Astrocyte of the hippocampus (primary cell): ENCODE measurements at regions not wholly inside any gene's neighbourhood (a gene's known extent, or its start where the extent isn't known, plus 50 kb on each side); places are given as distances from the start of the nearest gene placed in this dataset.
"Not testable (repeated sequence)": the region's sequence is repeated elsewhere in the genome, so short reads cannot be mapped to it uniquely, and the experiment has no call there.

Experiments used
- DNase-seq: peaks from one replicate; pipeline ENCODE4 v3.0.0; 2011; ENCODE audit warnings: low read depth, low spot score

DNA sequence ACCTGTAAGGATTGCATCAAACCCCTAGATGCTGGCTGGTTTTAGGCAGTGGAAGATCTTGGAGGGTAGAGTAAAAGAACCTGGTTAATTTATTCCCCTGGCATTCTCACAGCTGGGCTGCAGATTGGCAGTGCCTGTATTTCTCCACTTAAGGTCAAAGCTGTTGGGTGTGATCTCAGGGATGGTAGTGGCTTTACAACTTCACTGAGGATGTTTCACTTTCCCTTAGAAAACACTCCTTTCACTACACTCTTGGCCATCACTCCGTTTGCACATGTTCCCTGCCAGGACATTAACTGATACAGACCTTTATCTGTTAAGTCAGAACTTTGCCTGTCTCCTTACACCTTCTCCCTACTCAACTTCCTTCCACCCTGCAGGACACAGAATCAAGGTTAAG is 779.1 kb upstream of the SEMA6D start:
- DNase-seq = no peak

DNA sequence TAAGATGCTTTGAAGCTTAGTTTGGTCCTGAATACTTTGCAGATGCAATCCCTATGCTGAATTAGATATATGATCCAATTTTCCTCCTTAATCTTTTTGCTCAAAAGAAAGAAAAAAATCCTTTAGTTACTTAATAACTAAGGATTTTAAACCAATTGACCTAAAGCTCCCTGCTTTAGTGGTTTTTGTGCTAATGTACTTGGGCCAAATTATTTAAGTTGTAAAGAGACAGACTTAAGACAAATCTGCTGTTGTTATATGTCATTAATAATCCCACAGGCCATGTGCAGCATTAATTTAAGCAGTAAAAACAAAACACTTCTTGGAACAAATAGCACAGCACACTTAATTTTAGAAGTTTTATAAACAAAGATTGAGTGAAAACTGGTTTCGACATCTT is 776.1 kb upstream of the SEMA6D start:
- no peak for DNase-seq

DNA sequence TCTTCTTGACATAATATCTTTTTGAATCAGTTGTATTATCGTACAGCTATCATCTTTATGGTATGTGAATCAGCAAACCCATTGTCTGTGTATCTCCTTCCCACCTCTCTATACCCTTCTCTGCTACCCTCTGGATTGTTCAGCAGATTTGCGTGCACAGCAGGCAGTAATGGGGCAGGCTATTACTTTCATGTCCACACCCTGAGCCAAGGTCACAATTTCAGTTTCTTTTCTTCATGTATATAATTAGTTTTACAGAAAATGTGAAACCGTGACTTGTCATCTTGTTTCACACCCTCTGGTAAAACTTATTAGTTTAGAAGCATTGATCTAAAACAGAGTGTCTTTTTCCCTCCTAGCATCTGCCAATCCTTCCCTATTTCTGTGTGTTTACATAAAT is 770.4 kb upstream of the SEMA6D start:
- DNase-seq = no peak

DNA sequence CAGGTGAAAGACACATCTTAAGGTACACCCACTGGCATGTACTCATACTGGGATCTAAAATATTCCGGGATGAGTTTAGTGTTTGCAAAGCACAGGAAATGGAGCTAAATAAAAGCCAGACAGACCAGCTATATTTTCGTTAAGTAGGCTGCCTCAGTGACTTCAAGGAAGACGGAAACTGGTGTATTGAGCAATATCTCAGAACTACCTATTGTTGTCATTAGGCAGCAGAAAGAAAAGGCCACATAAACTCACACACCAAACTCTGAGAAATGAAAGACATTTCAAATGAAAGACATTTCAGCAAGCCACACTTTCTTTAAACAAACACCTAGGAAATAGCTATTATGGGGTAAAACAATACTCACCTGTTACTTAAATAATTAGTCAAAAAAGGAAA is 761.7 kb upstream of the SEMA6D start:
- no peak for DNase-seq

DNA sequence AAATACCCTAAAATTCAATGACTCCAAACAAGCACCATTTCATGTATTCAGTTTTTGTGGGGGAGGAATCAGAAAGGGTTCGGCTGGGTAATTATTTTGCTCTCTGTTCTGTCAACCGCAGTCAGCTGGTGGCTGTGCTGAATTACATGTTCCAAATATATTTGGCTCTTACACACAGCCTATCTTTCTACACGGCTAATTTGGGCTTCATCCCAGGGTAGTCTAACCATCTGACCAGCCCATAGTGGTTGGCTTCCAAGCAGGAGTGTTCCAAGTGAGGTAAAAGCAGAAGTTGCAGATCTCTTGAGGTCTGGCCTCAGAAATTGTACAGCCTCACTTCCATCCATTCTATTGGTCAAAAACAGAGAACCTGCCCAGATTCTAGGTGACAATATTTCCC is 760.8 kb upstream of the SEMA6D start:
- DNase-seq = no peak

DNA sequence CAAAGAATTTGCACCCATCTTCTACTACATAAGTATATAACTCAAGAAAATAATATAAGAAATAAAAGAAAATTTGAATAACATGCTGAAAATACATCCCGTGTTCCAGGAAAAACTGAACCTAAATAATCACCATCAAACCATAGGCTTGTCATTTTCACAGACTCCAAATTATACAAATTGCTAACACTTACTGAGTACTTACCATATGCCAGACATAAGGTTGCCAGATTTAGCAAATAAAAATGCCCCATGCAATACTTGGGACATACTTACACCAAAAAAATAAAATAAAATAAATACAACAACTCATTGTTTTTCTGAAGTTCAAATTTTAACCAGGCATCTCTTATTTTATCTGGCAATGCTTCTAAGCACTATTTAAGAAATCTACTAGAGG is 760.4 kb upstream of the SEMA6D start:
- no peak for DNase-seq

DNA sequence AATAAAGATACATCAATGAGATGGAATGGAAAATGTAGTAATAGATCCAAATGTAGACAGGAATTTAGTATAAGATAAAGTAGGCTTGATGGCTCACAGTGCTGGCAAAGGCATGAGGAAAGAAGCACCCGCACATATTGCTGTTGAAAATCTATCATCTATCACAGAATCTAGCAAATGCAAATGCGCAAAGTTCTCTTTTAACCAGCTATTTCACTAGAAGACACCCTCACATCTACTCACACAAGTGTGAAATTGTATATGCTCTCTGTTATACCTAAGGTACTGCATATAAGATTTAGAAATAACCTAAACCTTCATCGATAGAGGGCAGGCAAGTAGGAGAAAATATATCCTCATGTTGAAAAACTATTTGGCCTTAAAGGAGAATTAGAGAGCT is 756.7 kb upstream of the SEMA6D start:
- DNase-seq = no peak

DNA sequence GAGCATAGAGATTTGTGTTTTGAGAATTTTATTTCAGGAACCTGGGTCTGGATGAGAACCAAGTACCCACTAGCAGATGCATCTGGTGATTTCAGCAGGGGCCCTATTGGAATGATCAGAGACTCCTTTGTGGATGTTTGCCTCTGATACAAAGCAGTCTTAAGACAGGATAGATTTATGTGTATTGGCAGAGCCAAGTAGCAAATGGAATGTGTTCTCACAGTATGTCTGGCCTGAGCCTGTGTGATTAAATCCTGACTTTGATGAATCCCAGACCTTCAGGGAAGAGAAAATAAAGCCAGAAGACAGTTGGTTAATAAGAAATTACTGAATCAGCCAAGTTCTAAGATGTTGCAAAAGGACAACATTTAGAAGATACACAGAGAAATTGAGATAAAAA is 755.5 kb upstream of the SEMA6D start:
- DNase-seq = no peak

DNA sequence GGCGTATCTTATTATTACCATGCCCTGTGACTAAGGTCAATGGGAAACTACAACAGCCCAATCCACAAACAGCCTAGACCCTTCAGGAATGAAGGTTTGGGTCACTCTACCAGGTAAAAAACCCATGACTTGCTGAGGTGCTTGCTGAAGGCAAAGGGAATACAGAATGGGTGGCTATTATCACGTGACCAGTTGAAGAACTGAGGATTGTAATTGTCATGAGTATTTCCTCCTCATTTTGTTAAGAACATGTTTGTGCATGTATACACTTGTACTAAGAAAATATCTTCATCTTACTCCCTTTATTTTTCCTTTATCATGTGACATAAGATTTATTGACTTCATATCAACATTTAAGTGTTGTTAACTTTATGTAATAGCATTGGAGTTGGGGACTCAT is 729.2 kb upstream of the SEMA6D start:
- DNase-seq = not testable (repeated sequence)

DNA sequence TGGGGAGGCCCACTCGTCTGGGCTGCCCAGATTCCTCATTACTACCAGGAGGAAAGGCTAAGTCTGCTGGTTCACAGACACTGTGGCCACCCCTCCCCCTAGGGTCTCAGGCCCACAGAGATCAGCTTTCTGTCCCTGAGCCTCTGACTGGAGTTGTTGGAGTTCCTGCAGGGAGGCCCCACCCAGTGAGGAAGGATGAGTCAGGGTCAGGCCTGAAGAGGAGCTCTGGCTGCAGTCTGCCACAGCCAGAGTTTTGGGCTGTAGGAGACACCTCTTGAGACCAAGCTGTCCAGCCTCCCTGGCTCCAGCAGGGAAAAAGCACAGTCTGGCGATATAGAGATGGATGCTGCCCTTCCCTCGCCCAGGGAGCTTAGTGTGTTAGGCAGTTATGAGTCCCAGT is 720.9 kb upstream of the SEMA6D start:
- no peak for DNase-seq

DNA sequence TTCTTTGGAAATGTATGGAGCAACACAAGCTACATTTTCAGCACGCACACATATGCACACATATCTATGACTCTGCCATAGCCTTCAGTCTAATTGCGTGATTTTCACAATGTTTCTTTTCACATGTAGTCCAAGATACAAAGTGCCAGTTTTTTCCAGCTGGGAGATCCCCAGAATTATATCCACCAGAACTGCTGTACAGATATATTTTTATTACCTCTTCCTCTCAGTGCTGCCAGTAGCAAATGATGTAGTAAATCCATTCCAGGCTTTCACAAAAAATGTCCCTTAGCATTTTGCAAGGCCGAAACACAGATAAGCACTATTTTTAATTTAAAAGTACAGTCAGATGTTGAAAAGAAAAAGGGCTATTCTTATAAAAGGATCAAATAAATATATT is 719.8 kb upstream of the SEMA6D start:
- DNase-seq = no peak

DNA sequence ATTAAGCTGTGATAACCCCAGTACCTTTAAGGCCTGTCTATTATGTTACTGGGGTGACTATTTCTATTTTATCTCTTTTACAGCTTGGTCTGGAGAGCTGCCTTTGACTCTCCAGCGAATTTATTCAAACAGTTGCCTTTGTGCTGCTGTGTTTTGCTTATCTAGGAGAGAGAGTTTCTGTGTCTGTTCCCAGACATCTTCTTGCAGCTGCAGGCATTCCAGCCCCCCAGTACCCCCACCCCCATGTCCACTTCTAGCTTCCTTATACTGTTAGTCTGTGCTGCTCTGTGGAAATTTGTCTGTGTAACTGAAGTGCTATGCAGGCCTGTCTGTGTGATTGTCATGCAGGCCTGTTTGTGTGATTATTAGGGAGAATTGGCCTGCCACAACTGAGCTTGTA is 713.7 kb upstream of the SEMA6D start:
- DNase-seq = no peak

DNA sequence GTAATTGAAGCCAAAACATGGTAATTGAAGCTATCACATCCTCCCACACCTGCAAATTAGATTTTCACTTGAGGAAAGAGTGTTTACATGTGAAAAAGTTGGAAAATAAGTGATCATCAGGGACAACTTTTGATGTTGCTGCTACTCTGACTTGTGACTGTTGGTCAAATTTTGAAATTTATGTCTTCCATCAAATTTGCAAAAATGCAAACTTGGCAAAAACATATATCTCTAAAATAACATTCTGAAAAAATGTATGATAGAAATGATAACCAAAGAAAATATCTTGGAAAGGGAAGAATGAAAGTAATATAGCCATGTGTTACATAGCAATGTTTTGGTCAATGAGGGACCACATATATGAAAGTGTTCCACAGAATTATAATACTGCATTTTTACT is 703.9 kb upstream of the SEMA6D start:
- DNase-seq = no peak

DNA sequence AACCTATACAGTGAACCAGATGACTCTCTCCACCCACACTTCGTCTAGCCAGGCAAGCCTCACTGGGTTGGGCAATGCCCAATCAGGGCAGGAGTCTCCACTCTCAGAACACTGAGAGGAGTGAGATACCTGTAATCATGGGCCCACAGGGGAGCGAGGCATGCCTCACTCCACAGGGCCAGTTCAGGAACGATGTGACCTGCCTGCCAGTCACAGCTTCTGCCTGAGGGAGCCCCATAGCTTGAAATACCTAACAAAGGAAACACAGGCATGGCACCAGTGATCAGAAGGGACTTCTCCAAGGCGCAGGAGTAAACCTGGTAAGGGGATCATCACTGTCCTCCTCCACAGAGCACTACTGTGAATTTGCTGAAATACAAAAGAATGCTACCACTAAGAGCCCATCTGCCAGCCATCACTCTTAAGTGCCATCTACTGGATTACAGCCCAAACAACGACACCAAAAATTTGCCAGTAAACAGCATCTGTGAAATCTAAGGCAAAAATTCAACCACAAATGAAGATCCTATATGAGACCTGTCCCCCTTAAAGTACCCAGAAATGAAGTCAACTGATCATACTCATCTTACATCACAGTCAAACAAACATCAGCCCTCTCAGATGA is 689.9 kb upstream of the SEMA6D start:
- no peak for DNase-seq

DNA sequence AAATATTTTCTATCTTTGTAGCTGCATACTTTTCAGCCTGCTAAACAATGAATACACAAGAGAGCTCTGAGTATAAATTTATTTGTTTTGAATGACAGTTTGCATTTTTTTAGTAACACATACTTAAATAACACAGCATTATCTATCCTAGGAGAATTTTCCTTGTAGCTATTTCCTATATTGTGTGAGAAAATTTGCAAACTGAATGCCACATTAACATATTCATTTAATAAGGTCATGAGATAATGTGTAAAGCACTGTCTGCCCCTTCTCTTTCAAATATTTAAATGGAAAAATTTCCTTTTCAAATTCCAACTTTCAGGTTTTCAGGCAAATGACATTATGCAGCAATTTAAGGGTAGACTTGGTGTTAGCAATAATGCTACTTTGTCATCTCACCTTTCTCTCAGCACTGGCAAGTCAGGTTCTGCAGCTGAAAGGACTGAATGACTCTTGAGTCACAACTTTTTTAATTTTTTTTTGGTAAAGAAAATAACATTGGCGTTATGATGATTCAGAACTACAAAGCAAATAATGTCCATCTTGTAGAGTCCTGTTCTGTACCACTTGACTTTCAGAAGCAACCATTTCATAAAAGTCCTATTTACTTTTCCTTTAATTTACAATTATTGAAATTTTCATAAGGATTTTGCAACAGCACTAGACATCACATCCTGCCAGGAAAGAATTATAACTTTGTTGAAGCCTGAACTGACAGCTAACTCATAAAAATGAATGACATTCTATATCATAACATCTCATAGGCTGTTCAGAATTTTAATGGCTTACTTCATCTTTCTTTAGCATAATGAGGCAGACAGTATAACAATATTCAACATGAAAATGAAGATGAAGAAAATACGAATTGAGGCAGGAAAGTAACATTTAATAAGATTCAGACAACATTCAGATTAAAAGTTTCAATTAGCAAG is 681.6 kb upstream of the SEMA6D start:
- no peak for DNase-seq

DNA sequence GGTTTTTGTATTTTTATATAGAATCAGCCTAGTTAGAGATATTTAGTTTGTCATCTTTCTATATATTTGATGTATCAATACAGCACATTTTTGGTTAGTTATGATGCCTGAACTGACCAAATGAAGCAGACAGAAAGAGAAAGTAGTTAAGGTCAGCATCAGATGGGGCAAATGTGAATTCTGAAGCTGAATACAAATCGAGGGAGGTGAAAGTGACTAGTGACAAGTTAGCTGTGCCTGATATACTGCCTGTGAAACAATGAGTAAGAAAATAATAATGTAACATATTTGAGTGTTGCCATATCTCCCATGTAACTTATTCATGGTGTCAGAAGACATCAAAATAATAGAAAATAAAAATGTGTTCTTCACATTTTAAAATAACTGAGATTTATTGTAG is 680.3 kb upstream of the SEMA6D start:
- no peak for DNase-seq

DNA sequence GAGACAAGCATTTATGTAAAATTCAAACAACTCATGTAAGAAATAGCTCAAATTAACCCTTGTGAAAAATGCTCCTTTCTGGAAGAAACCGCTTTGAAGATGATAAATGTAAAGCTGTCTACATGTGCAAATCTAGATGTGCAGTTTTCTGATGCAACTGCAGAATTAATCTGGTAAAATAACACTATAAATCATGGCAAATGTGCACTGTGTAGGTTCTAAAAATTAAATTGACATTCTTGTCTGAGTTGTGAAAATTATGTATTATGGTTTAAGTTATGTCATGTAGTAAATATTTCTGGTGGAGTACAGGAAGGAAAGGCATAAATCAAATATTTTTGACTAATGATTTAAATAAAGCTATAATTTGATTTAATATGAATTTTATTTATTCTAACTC is 678.1 kb upstream of the SEMA6D start:
- no peak for DNase-seq

DNA sequence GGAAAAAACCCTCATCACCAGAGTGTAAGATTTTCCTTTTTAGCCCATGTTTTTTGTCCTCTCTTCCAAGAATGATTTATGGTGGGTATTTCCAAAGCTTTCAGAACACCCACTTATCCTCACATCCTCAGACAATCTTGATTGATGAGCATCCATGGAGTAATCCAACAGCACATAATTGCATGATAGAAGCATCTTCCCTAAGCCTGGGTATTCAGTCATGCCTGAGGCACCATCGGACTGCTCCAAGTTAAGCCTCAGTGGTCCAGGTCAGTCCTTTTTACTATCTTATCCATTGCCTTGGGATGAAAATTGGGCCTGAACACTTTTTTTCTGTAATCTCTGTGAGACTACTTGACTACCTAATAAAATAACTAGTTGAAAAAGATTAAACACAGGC is 676.0 kb upstream of the SEMA6D start:
- no peak for DNase-seq

DNA sequence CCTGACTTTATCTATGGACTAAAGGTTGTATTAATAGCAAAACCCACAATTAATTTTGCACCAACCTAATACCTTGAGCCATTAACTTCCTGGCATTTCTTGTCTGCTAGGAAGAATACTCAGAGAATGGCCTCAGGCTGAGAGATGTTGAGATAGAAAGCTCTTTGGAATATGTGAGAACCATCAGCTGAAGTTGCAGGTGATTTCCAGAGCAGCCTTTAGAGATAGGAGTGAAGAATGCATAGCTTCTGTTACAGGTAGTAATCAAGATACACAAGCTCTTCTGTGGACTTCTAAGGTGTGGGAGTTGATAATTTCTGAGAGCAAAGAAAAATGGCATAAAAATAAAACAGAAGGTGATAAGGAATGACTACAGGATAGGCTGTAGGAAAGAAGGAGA is 669.3 kb upstream of the SEMA6D start:
- DNase-seq = not testable (repeated sequence)

DNA sequence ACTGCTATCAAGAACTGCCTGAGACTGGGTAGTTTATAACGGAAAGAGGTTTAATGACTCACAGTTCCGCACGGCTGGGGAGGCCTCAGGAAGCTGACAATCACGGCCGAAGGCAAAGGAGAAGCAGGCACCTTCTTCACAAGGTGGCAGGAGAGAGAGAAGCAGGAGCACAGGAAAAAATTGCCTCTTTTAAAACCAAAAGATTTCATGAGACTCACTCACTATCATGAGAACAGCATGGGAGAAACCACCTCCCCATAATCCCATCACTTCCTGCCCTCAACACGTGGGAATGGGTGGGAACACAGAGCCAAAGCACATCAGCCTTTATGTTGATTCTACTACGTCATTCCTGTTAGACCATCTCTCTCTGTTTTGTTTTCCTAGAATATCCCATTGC is 650.9 kb upstream of the SEMA6D start:
- DNase-seq = no peak

DNA sequence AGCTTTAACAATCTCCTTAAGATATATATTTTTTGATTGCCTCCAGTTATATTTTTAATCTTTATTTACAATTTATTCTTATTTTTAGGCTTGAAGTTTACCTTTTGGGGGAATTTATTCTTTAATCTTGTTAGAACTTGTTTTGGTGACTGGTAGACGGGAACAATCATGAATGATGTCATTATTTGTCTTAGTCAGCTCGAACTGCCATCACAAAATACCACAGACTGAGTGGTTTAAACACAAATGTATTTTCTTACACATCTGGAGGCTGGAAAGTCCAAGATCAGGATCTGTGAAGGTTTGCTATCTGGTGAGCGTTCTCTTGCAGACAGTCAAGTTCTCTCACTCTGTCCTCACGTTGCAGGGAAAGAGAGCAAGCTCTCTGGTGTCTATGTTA is 639.5 kb upstream of the SEMA6D start:
- DNase-seq = not testable (repeated sequence)

DNA sequence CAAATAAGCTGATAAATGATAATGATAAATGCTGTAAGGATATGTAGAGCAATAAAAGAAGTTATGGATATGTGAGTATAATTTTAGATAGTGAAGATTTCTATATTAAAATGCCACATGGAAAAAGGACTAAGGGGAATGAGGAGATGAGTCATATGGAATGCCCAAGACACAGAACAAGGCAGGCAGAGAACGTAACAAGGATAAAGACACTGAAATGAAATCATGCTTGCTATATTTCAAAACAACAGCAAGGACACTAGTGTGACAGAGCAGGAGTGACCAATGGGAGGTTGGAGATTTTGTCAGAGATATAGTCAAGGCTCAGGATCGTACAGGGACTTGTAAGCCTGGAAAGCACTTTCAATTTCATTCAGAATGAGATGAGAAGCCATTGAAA is 621.5 kb upstream of the SEMA6D start:
- no peak for DNase-seq

DNA sequence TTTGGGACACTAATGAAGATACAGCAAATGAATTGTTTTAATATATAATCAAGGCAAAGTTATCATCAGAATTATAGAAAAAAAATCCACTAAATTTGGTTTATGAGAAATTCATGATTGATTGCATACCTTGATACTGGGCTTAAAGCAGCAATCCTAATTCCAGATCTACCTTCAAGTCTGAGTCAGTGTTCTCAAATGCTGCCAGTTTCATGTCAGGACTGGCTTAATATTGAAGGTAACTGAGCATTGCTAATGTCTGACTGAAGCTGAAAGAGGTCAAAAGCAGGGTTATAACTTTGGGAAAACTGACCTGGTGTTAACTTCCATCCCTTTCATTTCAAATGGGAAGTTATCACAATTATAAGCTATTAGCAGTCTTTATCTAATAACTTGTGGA is 618.8 kb upstream of the SEMA6D start:
- DNase-seq = not testable (repeated sequence)
